Fibroblast of lung (primary cell): ENCODE measurements at regions not wholly inside any gene's neighbourhood (a gene's known extent, or its start where the extent isn't known, plus 50 kb on each side); places are given as distances from the start of the nearest gene placed in this dataset.
A peak's percentile ranks its signal among the peaks of the same experiment; 100 is the strongest.

Source experiments
- DNase-seq, 2 donors: peaks; one replicate each; pipeline versions ENCODE4 v3.0.0 to v3.0.0-alpha.2; 2010; ENCODE audit warnings: low read depth in 2 of 2
- H2AFZ ChIP-seq: 2 replicates; pipeline ENCODE4 v1.5.1; 2012; ENCODE audit warnings: low read length, control low read depth, inconsistent platforms
- H3K27ac ChIP-seq: 2 replicates; pipeline ENCODE4 v1.5.1; 2011; ENCODE audit warnings: low read length, control low read depth; ENCODE audit not compliant: insufficient read depth
- H3K27me3 ChIP-seq: 2 replicates; pipeline ENCODE4 v1.5.1; 2011; ENCODE audit warnings: mild to moderate bottlenecking, low read length; ENCODE audit not compliant: control insufficient read depth, insufficient read depth
- H3K36me3 ChIP-seq: 2 replicates; pipeline ENCODE4 v1.5.1; 2011; ENCODE audit warnings: low read length; ENCODE audit not compliant: control insufficient read depth, insufficient read depth
- H3K4me1 ChIP-seq: 2 replicates; pipeline ENCODE4 v1.5.1; 2011; ENCODE audit warnings: low read length; ENCODE audit not compliant: control insufficient read depth, insufficient read depth; ENCODE audit errors: extremely low read depth
- H3K4me2 ChIP-seq: 2 replicates; pipeline ENCODE4 v1.5.1; 2011; ENCODE audit warnings: low read length, control low read depth; ENCODE audit not compliant: insufficient read depth; ENCODE audit errors: extremely low read depth
- H3K4me3 ChIP-seq, 4 experiments: fragments of 200-600 bp in 1 of 4; sonication (generic) in 1 of 4; replicated peaks in 1 of 4; 2 replicates each; pipeline ENCODE4 v1.5.1; 2011 to 2016; ENCODE audit warnings: low read length in 4 of 4, low read depth in 3 of 4, mild to moderate bottlenecking in 3 of 4, control low read depth in 2 of 4, inconsistent platforms in 1 of 4, mixed read lengths in 1 of 4; ENCODE audit not compliant: insufficient read depth in 1 of 4; ENCODE audit errors: control extremely low read depth in 1 of 4
- H3K79me2 ChIP-seq: 2 replicates; pipeline ENCODE4 v1.5.1; 2012; ENCODE audit warnings: mild to moderate bottlenecking, low read length, inconsistent platforms; ENCODE audit not compliant: control insufficient read depth, insufficient read depth
- H3K9ac ChIP-seq: 2 replicates; pipeline ENCODE4 v1.5.1; 2011; ENCODE audit warnings: mild to moderate bottlenecking, low read length, control low read depth; ENCODE audit not compliant: insufficient read depth
- H3K9me3 ChIP-seq: 2 replicates; pipeline ENCODE4 v1.5.1; 2012; ENCODE audit warnings: low read depth, low read length; ENCODE audit not compliant: control insufficient read depth, insufficient read depth
- H4K20me1 ChIP-seq: 2 replicates; pipeline ENCODE4 v1.5.1; 2011; ENCODE audit warnings: low read length; ENCODE audit not compliant: control insufficient read depth, insufficient read depth; ENCODE audit errors: extremely low read depth
- CTCF ChIP-seq, 2 donors: IDR thresholded peaks in 1 of 2; conservative IDR thresholded peaks in 1 of 2; 1 replicate in 1 of 2; 2 replicates in 1 of 2; pipeline ENCODE4 v1.5.1; 2011 to 2012; ENCODE audit warnings: low read length in 2 of 2, control low read depth in 1 of 2, inconsistent platforms in 1 of 2, low read depth in 1 of 2, mild to moderate bottlenecking in 1 of 2
- EZH2 ChIP-seq: IDR thresholded peaks from 2 replicates; pipeline ENCODE4 v1.5.1; 2012; ENCODE audit warnings: low read length, control low read depth, mild to moderate bottlenecking; ENCODE audit errors: missing control alignments

- Histone ChIP-seq H2AFZ (peak overlapping the region; percentile 10), H3K4me2 (no peak overlapping the region), H3K4me1 (no peaks in the 10 kb centered on the region), H3K27me3 (no peaks in the 10 kb centered on the region), H3K79me2 (no peaks in the 10 kb centered on the region), H3K9me3 (no peaks in the 10 kb centered on the region), H3K36me3 (no peaks in the 10 kb centered on the region), H3K4me3 (no peak overlapping the region), H4K20me1 (no peaks in the 10 kb centered on the region), H3K9ac (no peak overlapping the region), H3K27ac (no peak overlapping the region)
- TF ChIP-seq CTCF (conservative IDR thresholded peaks at IDR 0.05 in 1 of 2, IDR thresholded peaks at IDR 0.05 in 1 of 2; ENCODE audit: low read depth in 1 of 2, low read length in 2 of 2): no peak
- DNase-seq: no peak
Measured at GRCh38 chr2:187646556-187646955, 92.3 kb upstream of the TFPI start.

- Histone ChIP-seq H3K36me3 (no peaks in the 10 kb centered on the region), H4K20me1 (no peaks in the 10 kb centered on the region), H3K79me2 (no peaks in the 10 kb centered on the region), H3K4me3 (no peak overlapping the region), H2AFZ (peak overlapping the region; percentile 23), H3K27me3 (no peaks in the 10 kb centered on the region), H3K27ac (no peak overlapping the region), H3K9ac (no peak overlapping the region), H3K9me3 (no peaks in the 10 kb centered on the region), H3K4me1 (no peaks in the 10 kb centered on the region), H3K4me2 (no peak overlapping the region)
- DNase-seq: no peak
- TF ChIP-seq EZH2: no peak
Measured at GRCh38 chr2:187654535-187654934, 100.3 kb upstream of the TFPI start.

- Histone ChIP-seq H3K4me3 (no peak overlapping the region), H3K9ac (no peak overlapping the region), H3K4me1 (no peaks in the 10 kb centered on the region), H2AFZ (peak overlapping the region; percentile 23), H3K4me2 (no peak overlapping the region), H3K36me3 (no peaks in the 10 kb centered on the region), H4K20me1 (no peaks in the 10 kb centered on the region), H3K27me3 (no peaks in the 10 kb centered on the region), H3K79me2 (no peaks in the 10 kb centered on the region), H3K9me3 (no peaks in the 10 kb centered on the region), H3K27ac (no peak overlapping the region)
- TF ChIP-seq EZH2 (no peak), CTCF (conservative IDR thresholded peaks at IDR 0.05 in 1 of 2, IDR thresholded peaks at IDR 0.05 in 1 of 2; ENCODE audit: low read depth in 1 of 2, low read length in 2 of 2) (no peak)
- DNase-seq: no peak
Measured at GRCh38 chr2:187655001-187655400, 100.8 kb upstream of the TFPI start.
